K562 (cell line): ENCODE measurements at regions not wholly inside any gene's neighbourhood (a gene's known extent, or its start where the extent isn't known, plus 50 kb on each side); places are given as distances from the start of the nearest gene placed in this dataset.

Experiments used
- ATAC-seq: fragments of 200-7000 bp; cut with Tn5 transposase; 3 replicates; pipeline ENCODE4 v1.9.1; 2020; ENCODE audit warnings: moderate library complexity
- BruUV-seq: library from RNA; stranded (reverse); fragments of 400-500 nt; replicated peaks from 2 replicates; lab custom pipeline; 2021; lab: Mats Ljungman, UMichigan
- CTCF ChIA-PET: fragments of 300-600 bp; formaldehyde crosslinking; extraction: SDS; loops from one replicate; lab custom pipeline; 2021; ENCODE audit warnings: low intra/inter-chr PET ratio; lab: Yijun Ruan, JAX
- POLR2A ChIA-PET: fragments of 300-600, 350-650 bp; sonication (Branson Sonifier 250); formaldehyde crosslinking; extraction: SDS; loops from one replicate; lab custom pipeline; 2021; ENCODE audit warnings: antibody characterized with exemption, inconsistent platforms; lab: Yijun Ruan, JAX
- DNase-seq, 4 experiments: peaks; one replicate each; pipeline versions ENCODE4 v3.0.0 to v3.0.0-alpha.2; 2011 to 2018; ENCODE audit warnings: low spot score in 3 of 4, mixed read lengths in 3 of 4; ENCODE audit errors: extremely low read depth in 1 of 4
- FAIRE-seq: peaks from 2 replicates; lab custom pipeline; 2011; peaks lifted over from hg19 to GRCh38; lab: Jason Lieb, UNC
- H2AFZ ChIP-seq: 2 replicates; pipeline ENCODE4 v1.6.0; 2011; ENCODE audit warnings: low read depth, low read length, control low read depth, inconsistent platforms
- H3K27ac ChIP-seq: fragments of 200-600 bp; 3 replicates; pipeline ENCODE4 v1.8.0; 2011; ENCODE audit warnings: low read depth, mild to moderate bottlenecking, control low read depth, inconsistent platforms, low read length, moderate library complexity, mixed read lengths; ENCODE audit errors: extremely low read depth
- H3K27me3 ChIP-seq, 2 experiments: fragments of 300-600 bp in 1 of 2; 2 replicates in 1 of 2; 3 replicates in 1 of 2; pipeline versions ENCODE4 v1.6.0 to v1.8.0; 2011; ENCODE audit warnings: inconsistent platforms in 2 of 2, low read length in 2 of 2, mild to moderate bottlenecking in 1 of 2, mixed read lengths in 1 of 2, moderate library complexity in 1 of 2; ENCODE audit not compliant: control insufficient read depth in 2 of 2, insufficient read depth in 2 of 2
- H3K36me3 ChIP-seq: fragments of 300-600 bp; 3 replicates; pipeline ENCODE4 v1.8.0; 2011; ENCODE audit warnings: mild to moderate bottlenecking, low read length, inconsistent platforms; ENCODE audit not compliant: control insufficient read depth, insufficient read depth
- H3K4me1 ChIP-seq, 2 experiments: fragments of 200-600 bp in 1 of 2; replicated peaks in 1 of 2; 2 replicates in 1 of 2; 3 replicates in 1 of 2; pipeline versions ENCODE4 v1.5.1 to v1.8.0; 2011; ENCODE audit warnings: inconsistent platforms in 2 of 2, low read length in 2 of 2, mild to moderate bottlenecking in 1 of 2, mixed read lengths in 1 of 2, moderate library complexity in 1 of 2; ENCODE audit not compliant: control insufficient read depth in 2 of 2, insufficient read depth in 2 of 2
- H3K4me2 ChIP-seq: 2 replicates; pipeline ENCODE4 v1.6.1; 2011; ENCODE audit warnings: low read length, control low read depth, inconsistent platforms, mixed read lengths; ENCODE audit not compliant: insufficient read depth
- H3K4me3 ChIP-seq: fragments of 200-600 bp; sonication (generic), shearing (Covaris generic); 2 replicates; pipeline ENCODE4 v1.5.1; 2016; ENCODE audit warnings: control low read depth, inconsistent platforms
- H3K79me2 ChIP-seq: fragments of 200-600 bp; 3 replicates; pipeline ENCODE4 v1.8.0; 2011; ENCODE audit warnings: low read length, inconsistent platforms; ENCODE audit not compliant: control insufficient read depth, insufficient read depth
- H3K9ac ChIP-seq, 2 experiments: 2 replicates each; pipeline versions ENCODE4 v1.6.0 to v1.6.1; 2011; ENCODE audit warnings: low read depth in 2 of 2, low read length in 2 of 2, control low read depth in 1 of 2, inconsistent platforms in 1 of 2, mild to moderate bottlenecking in 1 of 2, mixed read lengths in 1 of 2; ENCODE audit not compliant: insufficient read depth in 1 of 2
- H3K9me1 ChIP-seq: one replicate; pipeline ENCODE4 v1.6.0; 2011; ENCODE audit warnings: inconsistent platforms, mild to moderate bottlenecking, low read length, moderate library complexity; ENCODE audit not compliant: control insufficient read depth, insufficient read depth
- H3K9me3 ChIP-seq: replicated peaks from 2 replicates; pipeline ENCODE4 v1.5.1; 2011; ENCODE audit warnings: low read depth, low read length, inconsistent platforms; ENCODE audit not compliant: control insufficient read depth, insufficient read depth
- H4K20me1 ChIP-seq: replicated peaks from 2 replicates; pipeline ENCODE4 v1.6.1; 2011; ENCODE audit warnings: low read length, inconsistent platforms, mixed read lengths; ENCODE audit not compliant: control insufficient read depth, insufficient read depth
- CAMTA2 ChIP-seq: fragments of 250-450 bp; sonication (Bioruptor Pico); conservative IDR thresholded peaks from 2 replicates; pipeline ENCODE4 v1.5.1; 2022
- DPF2 ChIP-seq: fragments of 450-650 bp; IDR thresholded peaks from 2 replicates; pipeline ENCODE4 v1.6.1; 2016
- HNRNPK ChIP-seq: fragments of 200-400 bp; formaldehyde crosslinking; IDR thresholded peaks from one replicate; pipeline ENCODE4 v1.6.1; 2018; ENCODE audit warnings: mild to moderate bottlenecking, low read depth, low read length; ENCODE audit not compliant: poor library complexity, severe bottlenecking
- HSF4 ChIP-seq: fragments of 250-450 bp; sonication (Bioruptor Pico); IDR thresholded peaks from 2 replicates; pipeline ENCODE4 v2.1.2; 2022; ENCODE audit warnings: mild to moderate bottlenecking, moderate library complexity, borderline replicate concordance
- KLF10 ChIP-seq: fragments of 250-450 bp; sonication (Bioruptor Pico); IDR thresholded peaks from 2 replicates; pipeline ENCODE4 v1.6.1; 2021; ENCODE audit warnings: matching md5 sums
- LARP7 ChIP-seq: fragments of 450-650 bp; IDR thresholded peaks from 2 replicates; pipeline ENCODE4 v1.6.1; 2016
- SIRT6 ChIP-seq: IDR thresholded peaks from one replicate; pipeline ENCODE4 v1.6.1; 2012; ENCODE audit warnings: low read depth, mild to moderate bottlenecking, control low read depth, inconsistent platforms, low read length, moderate library complexity
- SREBF1 ChIP-seq: fragments of 150-350 bp; IDR thresholded peaks from 2 replicates; pipeline ENCODE4 v1.6.1; 2014; ENCODE audit warnings: antibody characterized with exemption, low read depth, low read length, borderline replicate concordance
- ZNF217 ChIP-seq: sonication (generic); formaldehyde crosslinking; IDR thresholded peaks from 2 replicates; pipeline ENCODE4 v1.8.0; 2022; ENCODE audit warnings: mild to moderate bottlenecking, missing genetic modification reagents
- WGBS: fragments of 100-300 bp; shearing (Covaris generic); methylation state at CpG from one replicate; pipeline ENCODE4 v1.1.6; 2016; ENCODE audit warnings: low coverage, mixed read lengths; ENCODE audit not compliant: insufficient coverage; ENCODE audit errors: missing lambda C conversion rate; 5-methylcytosine and 5-hydroxymethylcytosine counted together
- in situ Hi-C: fragments of 300-500 bp; cut with MboI; formaldehyde crosslinking; loops from 4 replicates; pipeline ENCODE4 v1.15.0; 2018; ENCODE audit warnings: inconsistent platforms, mixed read lengths
- intact Hi-C: fragments of 100-400 bp; cut with micrococcal nuclease; formaldehyde crosslinking; loops from 2 replicates; pipeline ENCODE4 v1.14.2; 2022
- TF ChIP-seq, protein P1 (sequence below): fragments of 250-450 bp; sonication (Bioruptor Pico); IDR thresholded peaks from 2 replicates; pipeline ENCODE4 v1.4.0; 2020
- TF ChIP-seq, protein P2 (sequence below): fragments of 250-450 bp; sonication (Bioruptor Pico); IDR thresholded peaks from 2 replicates; pipeline ENCODE4 v1.9.0; 2021; ENCODE audit warnings: mild to moderate bottlenecking

DNA sequence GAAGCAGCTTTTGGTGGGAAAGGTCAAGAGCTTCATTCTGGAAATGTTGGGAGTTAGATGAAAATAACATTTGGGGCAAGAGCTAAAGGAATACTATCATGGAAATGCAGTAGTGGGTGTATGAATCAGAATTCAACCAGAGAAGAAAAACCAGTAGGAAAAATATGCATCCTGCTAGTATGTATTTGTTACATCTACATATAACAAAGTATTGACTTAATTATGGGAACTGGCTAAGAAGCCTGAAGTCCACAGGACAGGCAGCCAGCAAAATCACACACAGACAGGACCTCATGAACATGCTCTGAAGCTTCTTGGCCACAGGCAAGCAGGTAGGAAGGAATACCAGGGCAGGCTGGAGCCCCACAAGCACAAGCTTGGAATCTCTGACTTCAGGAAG, 185.8 kb downstream of the FBXO15 start (continued):
- TF ChIP-seq, protein P1, sequence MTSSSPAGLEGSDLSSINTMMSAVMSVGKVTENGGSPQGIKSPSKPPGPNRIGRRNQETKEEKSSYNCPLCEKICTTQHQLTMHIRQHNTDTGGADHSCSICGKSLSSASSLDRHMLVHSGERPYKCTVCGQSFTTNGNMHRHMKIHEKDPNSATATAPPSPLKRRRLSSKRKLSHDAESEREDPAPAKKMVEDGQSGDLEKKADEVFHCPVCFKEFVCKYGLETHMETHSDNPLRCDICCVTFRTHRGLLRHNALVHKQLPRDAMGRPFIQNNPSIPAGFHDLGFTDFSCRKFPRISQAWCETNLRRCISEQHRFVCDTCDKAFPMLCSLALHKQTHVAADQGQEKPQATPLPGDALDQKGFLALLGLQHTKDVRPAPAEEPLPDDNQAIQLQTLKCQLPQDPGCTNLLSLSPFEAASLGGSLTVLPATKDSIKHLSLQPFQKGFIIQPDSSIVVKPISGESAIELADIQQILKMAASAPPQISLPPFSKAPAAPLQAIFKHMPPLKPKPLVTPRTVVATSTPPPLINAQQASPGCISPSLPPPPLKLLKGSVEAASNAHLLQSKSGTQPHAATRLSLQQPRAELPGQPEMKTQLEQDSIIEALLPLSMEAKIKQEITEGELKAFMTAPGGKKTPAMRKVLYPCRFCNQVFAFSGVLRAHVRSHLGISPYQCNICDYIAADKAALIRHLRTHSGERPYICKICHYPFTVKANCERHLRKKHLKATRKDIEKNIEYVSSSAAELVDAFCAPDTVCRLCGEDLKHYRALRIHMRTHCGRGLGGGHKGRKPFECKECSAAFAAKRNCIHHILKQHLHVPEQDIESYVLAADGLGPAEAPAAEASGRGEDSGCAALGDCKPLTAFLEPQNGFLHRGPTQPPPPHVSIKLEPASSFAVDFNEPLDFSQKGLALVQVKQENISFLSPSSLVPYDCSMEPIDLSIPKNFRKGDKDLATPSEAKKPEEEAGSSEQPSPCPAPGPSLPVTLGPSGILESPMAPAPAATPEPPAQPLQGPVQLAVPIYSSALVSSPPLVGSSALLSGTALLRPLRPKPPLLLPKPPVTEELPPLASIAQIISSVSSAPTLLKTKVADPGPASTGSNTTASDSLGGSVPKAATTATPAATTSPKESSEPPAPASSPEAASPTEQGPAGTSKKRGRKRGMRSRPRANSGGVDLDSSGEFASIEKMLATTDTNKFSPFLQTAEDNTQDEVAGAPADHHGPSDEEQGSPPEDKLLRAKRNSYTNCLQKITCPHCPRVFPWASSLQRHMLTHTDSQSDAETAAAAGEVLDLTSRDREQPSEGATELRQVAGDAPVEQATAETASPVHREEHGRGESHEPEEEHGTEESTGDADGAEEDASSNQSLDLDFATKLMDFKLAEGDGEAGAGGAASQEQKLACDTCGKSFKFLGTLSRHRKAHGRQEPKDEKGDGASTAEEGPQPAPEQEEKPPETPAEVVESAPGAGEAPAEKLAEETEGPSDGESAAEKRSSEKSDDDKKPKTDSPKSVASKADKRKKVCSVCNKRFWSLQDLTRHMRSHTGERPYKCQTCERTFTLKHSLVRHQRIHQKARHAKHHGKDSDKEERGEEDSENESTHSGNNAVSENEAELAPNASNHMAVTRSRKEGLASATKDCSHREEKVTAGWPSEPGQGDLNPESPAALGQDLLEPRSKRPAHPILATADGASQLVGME (CRISPR knock-in tag) = no peak

DNA sequence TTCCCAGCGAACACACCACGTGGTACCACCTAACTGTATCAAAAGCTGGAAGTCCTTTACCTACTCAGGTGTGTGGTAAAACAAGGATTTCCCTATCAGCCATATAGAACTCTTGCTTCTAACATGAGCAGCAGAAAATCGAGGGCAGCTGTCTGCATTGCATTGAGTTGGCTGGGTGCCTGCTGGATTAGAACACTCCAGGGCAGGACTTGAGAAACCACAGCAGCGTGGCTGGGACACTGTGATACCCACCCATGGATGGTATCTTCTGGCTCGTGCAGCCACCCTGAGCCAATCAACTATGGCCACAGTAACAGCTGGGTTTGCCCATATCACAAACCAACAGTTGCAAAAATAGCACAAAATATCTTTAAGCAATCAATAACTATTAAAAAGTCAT, 188.3 kb downstream of the FBXO15 start:
- TF ChIP-seq CAMTA2 (CRISPR knock-in tag) (no peak), HNRNPK (no peak), SIRT6 (no peak), HSF4 (no peak), KLF10 (CRISPR knock-in tag) (no peak), SREBF1 (no peak), LARP7 (no peak), DPF2 (no peak), ZNF217 (CRISPR knock-in tag) (no peak)
- TF ChIP-seq, protein P2, sequence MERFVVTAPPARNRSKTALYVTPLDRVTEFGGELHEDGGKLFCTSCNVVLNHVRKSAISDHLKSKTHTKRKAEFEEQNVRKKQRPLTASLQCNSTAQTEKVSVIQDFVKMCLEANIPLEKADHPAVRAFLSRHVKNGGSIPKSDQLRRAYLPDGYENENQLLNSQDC = no peak
- intact Hi-C loops (no loop called here), in situ Hi-C loops (no loop called here)
- H3K36me3 ChIP-seq = no peaks in the 10 kb centered on the region
- FAIRE-seq (no peak), DNase-seq (no peak), ATAC-seq (no peak)
- no peaks in the 10 kb centered on the region for H3K27me3 ChIP-seq
- no peak overlapping the region for H2AFZ ChIP-seq
- no peak overlapping the region for H3K4me3 ChIP-seq
- BruUV-seq = no TSS peak
- 5% methylated on average over 5 of the region's 5 CpGs for WGBS
- H4K20me1 ChIP-seq = no peaks in the 10 kb centered on the region
- H3K27ac ChIP-seq = no peak overlapping the region
- ChIA-PET POLR2A (no interaction called here), CTCF (no interaction called here)
- no peak overlapping the region for H3K4me2 ChIP-seq
- H3K9me3 ChIP-seq = no peaks in the 10 kb centered on the region
- H3K79me2 ChIP-seq = no peaks in the 10 kb centered on the region
- no peaks in the 10 kb centered on the region for H3K4me1 ChIP-seq
- H3K9ac ChIP-seq = no peak overlapping the region
- no peaks in the 10 kb centered on the region for H3K9me1 ChIP-seq
